SK-N-SH treated with all-trans-retinoic acid at 6 μM for 48 hours (cell line): ENCODE measurements at regions not wholly inside any gene's neighbourhood (a gene's known extent, or its start where the extent isn't known, plus 50 kb on each side); places are given as distances from the start of the nearest gene placed in this dataset.

Experiments
- ATAC-seq: fragments of 200-7000 bp; cut with Tn5 transposase; 3 replicates; pipeline ENCODE4 v1.9.1; 2020; ENCODE audit warnings: mild to moderate bottlenecking, moderate library complexity
- BACH2 ChIP-seq: fragments of 250-450 bp; sonication (Bioruptor Pico); IDR thresholded peaks from 2 replicates; pipeline ENCODE4 v1.9.0; 2021; ENCODE audit warnings: mild to moderate bottlenecking, borderline replicate concordance
- CSDC2 ChIP-seq: fragments of 250-450 bp; sonication (Bioruptor Pico); IDR thresholded peaks from 2 replicates; pipeline ENCODE4 v1.5.0; 2020; ENCODE audit warnings: mild to moderate bottlenecking, moderate library complexity
- ESRRG ChIP-seq: fragments of 250-450 bp; sonication (Bioruptor Pico); IDR thresholded peaks from 2 replicates; pipeline ENCODE4 v1.6.1; 2021; ENCODE audit warnings: mild to moderate bottlenecking
- ISL1 ChIP-seq: fragments of 250-450 bp; sonication (Bioruptor Pico); IDR thresholded peaks from 2 replicates; pipeline ENCODE4 v2.1.2; 2022; ENCODE audit warnings: mild to moderate bottlenecking, moderate library complexity
- PPARA ChIP-seq: fragments of 250-450 bp; sonication (Bioruptor Pico); IDR thresholded peaks from 2 replicates; pipeline ENCODE4 v1.5.0; 2020; ENCODE audit warnings: mild to moderate bottlenecking, borderline replicate concordance
- RARB ChIP-seq: fragments of 250-450 bp; sonication (Bioruptor Pico); IDR thresholded peaks from 2 replicates; pipeline ENCODE4 v1.8.0; 2021; ENCODE audit warnings: mild to moderate bottlenecking, moderate library complexity
- SNAI2 ChIP-seq: fragments of 250-450 bp; sonication (Bioruptor Pico); IDR thresholded peaks from 2 replicates; pipeline ENCODE4 v1.5.0; 2020; ENCODE audit warnings: mild to moderate bottlenecking, moderate library complexity
- TCF4 ChIP-seq: fragments of 250-450 bp; sonication (Bioruptor Pico); IDR thresholded peaks from 2 replicates; pipeline ENCODE4 v1.8.0; 2021; ENCODE audit warnings: mild to moderate bottlenecking, moderate library complexity, borderline replicate concordance
- TOX ChIP-seq: fragments of 250-450 bp; sonication (Bioruptor Pico); IDR thresholded peaks from 2 replicates; pipeline ENCODE4 v1.8.0; 2021; ENCODE audit warnings: mild to moderate bottlenecking, moderate library complexity, borderline replicate concordance
- ZC3H10 ChIP-seq: fragments of 250-450 bp; sonication (Bioruptor Pico); IDR thresholded peaks from 2 replicates; pipeline ENCODE4 v1.5.1; 2021; ENCODE audit warnings: mild to moderate bottlenecking, moderate library complexity
- ZFP3 ChIP-seq: fragments of 250-450 bp; sonication (Bioruptor Pico); IDR thresholded peaks from 2 replicates; pipeline ENCODE4 v1.5.0; 2020; ENCODE audit warnings: mild to moderate bottlenecking, moderate library complexity
- ZFP30 ChIP-seq: fragments of 450-650 bp; formaldehyde crosslinking; IDR thresholded peaks from 2 replicates; pipeline ENCODE4 v1.5.0; 2022; ENCODE audit warnings: mild to moderate bottlenecking, moderate library complexity
- ZNF70 ChIP-seq: fragments of 450-650 bp; formaldehyde crosslinking; IDR thresholded peaks from 2 replicates; pipeline ENCODE4 v1.5.0; 2020; ENCODE audit warnings: mild to moderate bottlenecking, moderate library complexity
- ZNF8 ChIP-seq: fragments of 450-650 bp; formaldehyde crosslinking; IDR thresholded peaks from 2 replicates; pipeline ENCODE4 v1.5.0; 2020; ENCODE audit warnings: mild to moderate bottlenecking, moderate library complexity
- TF ChIP-seq, protein P1 (sequence below): fragments of 250-450 bp; sonication (Bioruptor Pico); IDR thresholded peaks from 2 replicates; pipeline ENCODE4 v1.5.0; 2020; ENCODE audit warnings: mild to moderate bottlenecking, moderate library complexity
- TF ChIP-seq, protein P2 (sequence below): fragments of 250-450 bp; sonication (Bioruptor Pico); IDR thresholded peaks from 2 replicates; pipeline ENCODE4 v1.8.0; 2020; ENCODE audit warnings: mild to moderate bottlenecking, moderate library complexity, borderline replicate concordance
- TF ChIP-seq, protein P3 (sequence below): fragments of 250-450 bp; sonication (Bioruptor Pico); IDR thresholded peaks from 2 replicates; pipeline ENCODE4 v1.5.1; 2020; ENCODE audit warnings: low read depth, mild to moderate bottlenecking, moderate library complexity
- TF ChIP-seq, protein P4 (sequence below): fragments of 250-450 bp; sonication (Bioruptor Pico); IDR thresholded peaks from 2 replicates; pipeline ENCODE4 v1.5.1; 2021; ENCODE audit warnings: mild to moderate bottlenecking, moderate library complexity
- TF ChIP-seq, protein P5 (sequence below): fragments of 250-450 bp; sonication (Bioruptor Pico); IDR thresholded peaks from 2 replicates; pipeline ENCODE4 v1.8.0; 2021; ENCODE audit warnings: low read depth, mild to moderate bottlenecking, moderate library complexity, borderline replicate concordance

DNA sequence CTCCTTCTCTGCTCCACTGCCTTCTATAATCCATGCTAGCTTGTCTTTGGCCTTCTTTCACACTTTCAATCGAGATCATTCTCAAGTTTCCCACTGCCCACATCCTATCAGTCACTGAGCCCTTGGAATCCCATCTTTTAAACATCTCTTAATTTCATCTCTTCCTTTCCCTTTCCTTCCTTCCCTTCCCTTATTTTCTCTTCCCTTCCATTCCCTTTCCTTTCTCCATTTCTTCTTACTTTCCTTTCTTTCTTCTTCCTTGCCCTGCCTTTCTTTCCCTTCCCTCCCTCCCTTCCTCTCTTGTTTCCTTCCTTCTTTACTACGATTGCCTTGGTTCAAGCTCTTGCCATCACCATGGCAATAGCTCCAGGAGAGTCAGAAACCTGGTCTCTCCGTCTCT lies 183.8 kb downstream of the EMP1 start:
- no peak for ATAC-seq
- no peak for TF ChIP-seq ZFP3
- TF ChIP-seq ISL1 (CRISPR knock-in tag): no peak
- TF ChIP-seq ZNF70 (CRISPR knock-in tag): no peak

DNA sequence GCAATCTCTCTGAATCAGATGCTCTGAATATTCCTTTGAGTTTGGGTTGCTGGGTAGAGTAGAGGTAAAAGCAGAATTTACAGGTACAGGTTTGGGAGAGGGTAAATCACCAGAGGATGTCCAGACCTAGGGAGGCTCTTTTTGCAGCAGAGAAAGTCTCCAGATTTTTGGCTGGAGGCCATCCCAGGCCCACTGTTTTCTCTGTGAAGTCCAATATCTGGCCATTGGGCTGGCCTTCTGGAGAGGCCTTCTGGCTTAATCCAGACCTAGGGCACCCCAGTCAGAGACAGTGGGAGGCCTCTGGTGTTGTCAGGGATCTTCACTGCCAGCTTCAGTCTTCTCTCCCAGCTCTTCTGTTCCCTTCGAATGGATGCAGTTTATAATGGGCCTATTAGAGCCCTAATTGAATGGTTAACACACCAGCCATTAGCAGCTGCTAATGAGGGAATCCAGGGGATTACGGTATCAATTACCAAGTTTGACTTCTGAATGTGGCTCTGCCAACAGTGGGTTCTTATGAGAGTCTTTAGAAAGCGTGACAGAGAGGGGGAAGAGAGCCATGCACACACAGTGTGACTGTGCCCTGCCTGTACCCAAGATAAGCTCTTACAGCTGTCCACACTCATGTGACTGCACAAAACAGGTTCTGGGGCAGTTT lies 183.1 kb downstream of the EMP1 start:
- TF ChIP-seq TCF4 (CRISPR knock-in tag) (no peak), RARB (CRISPR knock-in tag) (no peak), SNAI2 (CRISPR knock-in tag) (no peak), ZNF8 (no peak)
- TF ChIP-seq, protein P1, sequence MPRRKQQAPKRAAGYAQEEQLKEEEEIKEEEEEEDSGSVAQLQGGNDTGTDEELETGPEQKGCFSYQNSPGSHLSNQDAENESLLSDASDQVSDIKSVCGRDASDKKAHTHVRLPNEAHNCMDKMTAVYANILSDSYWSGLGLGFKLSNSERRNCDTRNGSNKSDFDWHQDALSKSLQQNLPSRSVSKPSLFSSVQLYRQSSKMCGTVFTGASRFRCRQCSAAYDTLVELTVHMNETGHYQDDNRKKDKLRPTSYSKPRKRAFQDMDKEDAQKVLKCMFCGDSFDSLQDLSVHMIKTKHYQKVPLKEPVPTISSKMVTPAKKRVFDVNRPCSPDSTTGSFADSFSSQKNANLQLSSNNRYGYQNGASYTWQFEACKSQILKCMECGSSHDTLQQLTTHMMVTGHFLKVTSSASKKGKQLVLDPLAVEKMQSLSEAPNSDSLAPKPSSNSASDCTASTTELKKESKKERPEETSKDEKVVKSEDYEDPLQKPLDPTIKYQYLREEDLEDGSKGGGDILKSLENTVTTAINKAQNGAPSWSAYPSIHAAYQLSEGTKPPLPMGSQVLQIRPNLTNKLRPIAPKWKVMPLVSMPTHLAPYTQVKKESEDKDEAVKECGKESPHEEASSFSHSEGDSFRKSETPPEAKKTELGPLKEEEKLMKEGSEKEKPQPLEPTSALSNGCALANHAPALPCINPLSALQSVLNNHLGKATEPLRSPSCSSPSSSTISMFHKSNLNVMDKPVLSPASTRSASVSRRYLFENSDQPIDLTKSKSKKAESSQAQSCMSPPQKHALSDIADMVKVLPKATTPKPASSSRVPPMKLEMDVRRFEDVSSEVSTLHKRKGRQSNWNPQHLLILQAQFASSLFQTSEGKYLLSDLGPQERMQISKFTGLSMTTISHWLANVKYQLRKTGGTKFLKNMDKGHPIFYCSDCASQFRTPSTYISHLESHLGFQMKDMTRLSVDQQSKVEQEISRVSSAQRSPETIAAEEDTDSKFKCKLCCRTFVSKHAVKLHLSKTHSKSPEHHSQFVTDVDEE: no peak
- TF ChIP-seq, protein P2, sequence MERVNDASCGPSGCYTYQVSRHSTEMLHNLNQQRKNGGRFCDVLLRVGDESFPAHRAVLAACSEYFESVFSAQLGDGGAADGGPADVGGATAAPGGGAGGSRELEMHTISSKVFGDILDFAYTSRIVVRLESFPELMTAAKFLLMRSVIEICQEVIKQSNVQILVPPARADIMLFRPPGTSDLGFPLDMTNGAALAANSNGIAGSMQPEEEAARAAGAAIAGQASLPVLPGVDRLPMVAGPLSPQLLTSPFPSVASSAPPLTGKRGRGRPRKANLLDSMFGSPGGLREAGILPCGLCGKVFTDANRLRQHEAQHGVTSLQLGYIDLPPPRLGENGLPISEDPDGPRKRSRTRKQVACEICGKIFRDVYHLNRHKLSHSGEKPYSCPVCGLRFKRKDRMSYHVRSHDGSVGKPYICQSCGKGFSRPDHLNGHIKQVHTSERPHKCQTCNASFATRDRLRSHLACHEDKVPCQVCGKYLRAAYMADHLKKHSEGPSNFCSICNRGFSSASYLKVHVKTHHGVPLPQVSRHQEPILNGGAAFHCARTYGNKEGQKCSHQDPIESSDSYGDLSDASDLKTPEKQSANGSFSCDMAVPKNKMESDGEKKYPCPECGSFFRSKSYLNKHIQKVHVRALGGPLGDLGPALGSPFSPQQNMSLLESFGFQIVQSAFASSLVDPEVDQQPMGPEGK (CRISPR knock-in tag): no peak
- TF ChIP-seq, protein P3, sequence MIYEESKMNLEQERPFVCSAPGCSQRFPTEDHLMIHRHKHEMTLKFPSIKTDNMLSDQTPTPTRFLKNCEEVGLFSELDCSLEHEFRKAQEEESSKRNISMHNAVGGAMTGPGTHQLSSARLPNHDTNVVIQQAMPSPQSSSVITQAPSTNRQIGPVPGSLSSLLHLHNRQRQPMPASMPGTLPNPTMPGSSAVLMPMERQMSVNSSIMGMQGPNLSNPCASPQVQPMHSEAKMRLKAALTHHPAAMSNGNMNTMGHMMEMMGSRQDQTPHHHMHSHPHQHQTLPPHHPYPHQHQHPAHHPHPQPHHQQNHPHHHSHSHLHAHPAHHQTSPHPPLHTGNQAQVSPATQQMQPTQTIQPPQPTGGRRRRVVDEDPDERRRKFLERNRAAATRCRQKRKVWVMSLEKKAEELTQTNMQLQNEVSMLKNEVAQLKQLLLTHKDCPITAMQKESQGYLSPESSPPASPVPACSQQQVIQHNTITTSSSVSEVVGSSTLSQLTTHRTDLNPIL (CRISPR knock-in tag): no peak
- TF ChIP-seq, protein P4, sequence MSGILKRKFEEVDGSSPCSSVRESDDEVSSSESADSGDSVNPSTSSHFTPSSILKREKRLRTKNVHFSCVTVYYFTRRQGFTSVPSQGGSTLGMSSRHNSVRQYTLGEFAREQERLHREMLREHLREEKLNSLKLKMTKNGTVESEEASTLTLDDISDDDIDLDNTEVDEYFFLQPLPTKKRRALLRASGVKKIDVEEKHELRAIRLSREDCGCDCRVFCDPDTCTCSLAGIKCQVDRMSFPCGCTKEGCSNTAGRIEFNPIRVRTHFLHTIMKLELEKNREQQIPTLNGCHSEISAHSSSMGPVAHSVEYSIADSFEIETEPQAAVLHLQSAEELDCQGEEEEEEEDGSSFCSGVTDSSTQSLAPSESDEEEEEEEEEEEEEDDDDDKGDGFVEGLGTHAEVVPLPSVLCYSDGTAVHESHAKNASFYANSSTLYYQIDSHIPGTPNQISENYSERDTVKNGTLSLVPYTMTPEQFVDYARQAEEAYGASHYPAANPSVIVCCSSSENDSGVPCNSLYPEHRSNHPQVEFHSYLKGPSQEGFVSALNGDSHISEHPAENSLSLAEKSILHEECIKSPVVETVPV (CRISPR knock-in tag): no peak
- no peak for ATAC-seq

DNA sequence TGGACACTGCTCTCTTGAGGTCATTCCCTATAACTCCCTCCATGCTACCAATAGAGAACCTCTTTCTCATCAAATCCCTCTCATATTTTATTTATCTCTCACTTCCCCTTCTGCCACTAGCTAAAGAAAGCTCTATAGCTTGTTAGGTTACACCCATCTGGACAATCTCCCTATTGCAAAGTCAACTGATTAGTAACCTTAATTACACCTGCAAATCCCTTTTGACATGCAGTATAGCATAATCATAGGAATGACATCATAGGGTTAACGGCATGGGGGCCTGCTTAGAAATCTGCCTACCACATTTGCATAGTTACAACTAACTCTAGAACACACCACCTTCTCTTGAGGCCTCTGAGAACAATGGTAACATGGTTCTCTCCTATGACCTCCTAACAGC lies 181.2 kb downstream of the EMP1 start:
- no peak for ATAC-seq
- TF ChIP-seq BACH2 (CRISPR knock-in tag) (no peak), ZFP3 (no peak), ZC3H10 (no peak), ZFP30 (CRISPR knock-in tag) (no peak), TOX (CRISPR knock-in tag) (no peak), RARB (CRISPR knock-in tag) (no peak), ESRRG (no peak), TCF4 (CRISPR knock-in tag) (no peak), PPARA (no peak), CSDC2 (CRISPR knock-in tag) (no peak)
- TF ChIP-seq, protein P5, sequence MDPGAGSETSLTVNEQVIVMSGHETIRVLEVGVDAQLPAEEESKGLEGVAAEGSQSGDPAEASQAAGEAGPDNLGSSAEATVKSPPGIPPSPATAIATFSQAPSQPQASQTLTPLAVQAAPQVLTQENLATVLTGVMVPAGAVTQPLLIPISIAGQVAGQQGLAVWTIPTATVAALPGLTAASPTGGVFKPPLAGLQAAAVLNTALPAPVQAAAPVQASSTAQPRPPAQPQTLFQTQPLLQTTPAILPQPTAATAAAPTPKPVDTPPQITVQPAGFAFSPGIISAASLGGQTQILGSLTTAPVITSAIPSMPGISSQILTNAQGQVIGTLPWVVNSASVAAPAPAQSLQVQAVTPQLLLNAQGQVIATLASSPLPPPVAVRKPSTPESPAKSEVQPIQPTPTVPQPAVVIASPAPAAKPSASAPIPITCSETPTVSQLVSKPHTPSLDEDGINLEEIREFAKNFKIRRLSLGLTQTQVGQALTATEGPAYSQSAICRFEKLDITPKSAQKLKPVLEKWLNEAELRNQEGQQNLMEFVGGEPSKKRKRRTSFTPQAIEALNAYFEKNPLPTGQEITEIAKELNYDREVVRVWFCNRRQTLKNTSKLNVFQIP (CRISPR knock-in tag): no peak
- TF ChIP-seq, protein P4 (CRISPR knock-in tag): no peak
